ENCODE measurements at regions not wholly inside any gene's neighbourhood (a gene's known extent, or its start where the extent isn't known, plus 50 kb on each side); places are given as distances from the start of the nearest gene placed in this dataset.

- H3K36me3 ChIP-seq (ENCODE audit: insufficient read depth, low read length), result no peaks in the 10 kb centered on the region
- H3K79me2 ChIP-seq (ENCODE audit: insufficient read depth, low read length), result no peaks in the 10 kb centered on the region
- H2AFZ ChIP-seq (ENCODE audit: low read length), result no peak overlapping the region
- no peak overlapping the region for H3K4me2 ChIP-seq (ENCODE audit: low read length)
- no peaks in the 10 kb centered on the region; the same call in 1 of the 2 replicates for H3K27me3 ChIP-seq (ENCODE audit: insufficient read depth, low read length)
- H3K4me3 ChIP-seq (ENCODE audit: low read depth, low read length, poor library complexity, severe bottlenecking), result no peak overlapping the region
- H3K9me3 ChIP-seq (ENCODE audit: low read length), result no peaks in the 10 kb centered on the region
- H4K20me1 ChIP-seq (ENCODE audit: insufficient read depth, low read length), result no peaks in the 10 kb centered on the region
- no peaks in the 10 kb centered on the region for H3K4me1 ChIP-seq (ENCODE audit: insufficient read depth, low read length, severe bottlenecking)
- TF ChIP-seq EZH2 (IDR thresholded peaks at IDR 0.05; ENCODE audit: borderline replicate concordance, low read length), result no peak
- no peak for TF ChIP-seq CTCF (IDR thresholded peaks at IDR 0.05; ENCODE audit: low read length)
- no peaks in the 10 kb centered on the region for H3F3A ChIP-seq (ENCODE audit: insufficient read depth, low read length)
- no peak overlapping the region for H3K27ac ChIP-seq (ENCODE audit: low read depth, low read length, poor library complexity, severe bottlenecking)
- H3K9me2 ChIP-seq (ENCODE audit: low read depth, low read length), result no peaks in the 10 kb centered on the region
- H3K9ac ChIP-seq (ENCODE audit: low read length), result no peak overlapping the region
Observed at GRCh38 chr1:38724160-38725131, 135.1 kb downstream of the RRAGC start.

GRCh38 chr1:38721816-38722215 is 137.8 kb downstream of the RRAGC start:
- Histone ChIP-seq H3K4me3 (ENCODE audit: low read depth, low read length, poor library complexity, severe bottlenecking) (no peak overlapping the region), H3K4me2 (ENCODE audit: low read length) (no peak overlapping the region), H3K27me3 (ENCODE audit: insufficient read depth, low read length) (no peaks in the 10 kb centered on the region), H2AFZ (ENCODE audit: low read length) (no peak overlapping the region), H4K20me1 (ENCODE audit: insufficient read depth, low read length) (no peaks in the 10 kb centered on the region), H3K79me2 (ENCODE audit: insufficient read depth, low read length) (no peaks in the 10 kb centered on the region), H3F3A (ENCODE audit: insufficient read depth, low read length) (no peaks in the 10 kb centered on the region), H3K9me2 (ENCODE audit: low read depth, low read length) (no peaks in the 10 kb centered on the region), H3K36me3 (ENCODE audit: insufficient read depth, low read length) (no peaks in the 10 kb centered on the region), H3K9me3 (ENCODE audit: low read length) (no peaks in the 10 kb centered on the region), H3K4me1 (ENCODE audit: insufficient read depth, low read length, severe bottlenecking) (no peaks in the 10 kb centered on the region), H3K9ac (ENCODE audit: low read length) (no peak overlapping the region), H3K27ac (ENCODE audit: low read depth, low read length, poor library complexity, severe bottlenecking) (no peak overlapping the region)
- TF ChIP-seq CTCF (IDR thresholded peaks at IDR 0.05; ENCODE audit: low read length) (no peak), EZH2 (IDR thresholded peaks at IDR 0.05; ENCODE audit: borderline replicate concordance, low read length) (no peak)

GRCh38 chr1:38719880-38720279 is 139.7 kb downstream of the RRAGC start:
- no peaks in the 10 kb centered on the region for H3K36me3 ChIP-seq (ENCODE audit: insufficient read depth, low read length)
- no peaks in the 10 kb centered on the region for H3K9me3 ChIP-seq (ENCODE audit: low read length)

More at GRCh38 chr1:38719880-38720279, 139.7 kb downstream of the RRAGC start:
- no peak for TF ChIP-seq CTCF (IDR thresholded peaks at IDR 0.05; ENCODE audit: low read length)
- no peak for TF ChIP-seq EZH2 (IDR thresholded peaks at IDR 0.05; ENCODE audit: borderline replicate concordance, low read length)
- no peaks in the 10 kb centered on the region for H3K27me3 ChIP-seq (ENCODE audit: insufficient read depth, low read length)
- H4K20me1 ChIP-seq (ENCODE audit: insufficient read depth, low read length), result no peaks in the 10 kb centered on the region
- no peak overlapping the region for H2AFZ ChIP-seq (ENCODE audit: low read length)
- H3F3A ChIP-seq (ENCODE audit: insufficient read depth, low read length), result no peaks in the 10 kb centered on the region
- H3K4me1 ChIP-seq (ENCODE audit: insufficient read depth, low read length, severe bottlenecking), result no peaks in the 10 kb centered on the region
- H3K4me3 ChIP-seq (ENCODE audit: low read depth, low read length, poor library complexity, severe bottlenecking), result no peak overlapping the region
- H3K9me2 ChIP-seq (ENCODE audit: low read depth, low read length), result no peaks in the 10 kb centered on the region
- no peak overlapping the region for H3K9ac ChIP-seq (ENCODE audit: low read length)
- H3K4me2 ChIP-seq (ENCODE audit: low read length), result no peak overlapping the region
- H3K27ac ChIP-seq (ENCODE audit: low read depth, low read length, poor library complexity, severe bottlenecking), result no peak overlapping the region
- no peaks in the 10 kb centered on the region for H3K79me2 ChIP-seq (ENCODE audit: insufficient read depth, low read length)

Measured in OCI-LY1 (cell line).